Astrocyte of the cerebellum (primary cell): ENCODE measurements at regions not wholly inside any gene's neighbourhood (a gene's known extent, or its start where the extent isn't known, plus 50 kb on each side); places are given as distances from the start of the nearest gene placed in this dataset.

Experiments
- DNase-seq: peaks from one replicate; pipeline ENCODE4 v3.0.0-alpha.2; 2011; ENCODE audit warnings: low read depth
- H3K4me3 ChIP-seq: 2 replicates; pipeline ENCODE4 v1.5.1; 2011; ENCODE audit warnings: mild to moderate bottlenecking, low read depth, low read length, moderate library complexity
- in situ Hi-C: cut with HindIII; loops from 2 replicates; pipeline ENCODE4 v1.10.0; 2017; ENCODE audit warnings: low sequenced_read_pairs
- TF ChIP-seq, protein P1 (sequence below): IDR thresholded peaks from 2 replicates; pipeline ENCODE4 v1.5.1; 2012; ENCODE audit warnings: low read length, low read depth, moderate library complexity, mild to moderate bottlenecking; ENCODE audit errors: missing control alignments

DNA sequence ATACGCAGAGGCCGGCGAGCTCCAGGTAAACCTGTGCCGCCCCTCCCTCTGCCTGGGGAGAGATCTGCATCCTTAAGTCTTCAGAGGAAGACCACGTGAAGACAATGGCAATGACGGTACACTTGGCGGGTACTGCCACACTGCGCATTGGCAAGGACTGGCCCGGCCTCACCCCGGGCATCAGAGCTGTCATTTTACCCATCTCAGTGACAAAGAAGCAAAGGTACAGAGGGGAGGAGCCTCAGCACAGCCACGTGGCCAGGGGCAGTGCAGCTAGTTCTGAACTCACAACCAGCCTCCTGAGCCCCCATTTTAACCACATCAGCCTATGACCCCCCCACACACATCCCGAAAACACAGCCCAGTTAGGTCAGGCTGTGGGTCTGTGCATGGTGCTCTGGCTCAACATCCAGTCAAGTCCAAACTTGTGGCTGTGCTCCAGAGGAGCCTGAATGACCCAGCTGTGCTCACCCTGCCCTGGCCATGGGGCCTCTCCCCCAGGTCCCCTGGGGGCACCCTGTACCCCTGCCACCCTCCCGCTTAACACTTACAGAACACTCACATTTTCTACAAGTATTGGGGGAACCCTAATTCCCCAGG is 80.6 kb downstream of the C16orf95 start:
- no peak overlapping the region for H3K4me3 ChIP-seq
- in situ Hi-C loops: loop anchor here (10.0 kb wide), 1 partner anchor 542 kb away; no protein-coding TSS in a partner anchor
- TF ChIP-seq, protein P1, sequence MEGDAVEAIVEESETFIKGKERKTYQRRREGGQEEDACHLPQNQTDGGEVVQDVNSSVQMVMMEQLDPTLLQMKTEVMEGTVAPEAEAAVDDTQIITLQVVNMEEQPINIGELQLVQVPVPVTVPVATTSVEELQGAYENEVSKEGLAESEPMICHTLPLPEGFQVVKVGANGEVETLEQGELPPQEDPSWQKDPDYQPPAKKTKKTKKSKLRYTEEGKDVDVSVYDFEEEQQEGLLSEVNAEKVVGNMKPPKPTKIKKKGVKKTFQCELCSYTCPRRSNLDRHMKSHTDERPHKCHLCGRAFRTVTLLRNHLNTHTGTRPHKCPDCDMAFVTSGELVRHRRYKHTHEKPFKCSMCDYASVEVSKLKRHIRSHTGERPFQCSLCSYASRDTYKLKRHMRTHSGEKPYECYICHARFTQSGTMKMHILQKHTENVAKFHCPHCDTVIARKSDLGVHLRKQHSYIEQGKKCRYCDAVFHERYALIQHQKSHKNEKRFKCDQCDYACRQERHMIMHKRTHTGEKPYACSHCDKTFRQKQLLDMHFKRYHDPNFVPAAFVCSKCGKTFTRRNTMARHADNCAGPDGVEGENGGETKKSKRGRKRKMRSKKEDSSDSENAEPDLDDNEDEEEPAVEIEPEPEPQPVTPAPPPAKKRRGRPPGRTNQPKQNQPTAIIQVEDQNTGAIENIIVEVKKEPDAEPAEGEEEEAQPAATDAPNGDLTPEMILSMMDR: no peak
- no peak for DNase-seq

DNA sequence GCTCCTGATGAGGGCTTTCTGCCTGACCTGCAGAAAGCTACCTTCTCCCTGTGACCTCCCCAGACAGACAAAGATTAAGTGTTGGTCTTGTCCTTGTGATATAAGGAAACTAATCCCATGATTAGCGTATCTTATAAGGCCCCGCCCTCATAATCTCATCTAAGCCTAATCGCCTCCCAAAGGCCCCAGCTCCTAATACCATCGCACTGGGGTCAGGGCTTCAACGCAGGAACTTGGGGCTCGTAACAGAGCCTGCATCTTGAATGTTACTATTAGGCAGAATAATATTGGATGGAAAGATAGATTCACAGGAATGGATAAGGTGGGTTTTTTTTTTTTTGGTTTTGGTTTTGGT is 78.9 kb downstream of the C16orf95 start:
- in situ Hi-C loops: loop anchor here (10.0 kb wide), 1 partner anchor 544 kb away; no protein-coding TSS in a partner anchor
- H3K4me3 ChIP-seq: no peak overlapping the region
- no peak for DNase-seq
- TF ChIP-seq, protein P1: no peak

DNA sequence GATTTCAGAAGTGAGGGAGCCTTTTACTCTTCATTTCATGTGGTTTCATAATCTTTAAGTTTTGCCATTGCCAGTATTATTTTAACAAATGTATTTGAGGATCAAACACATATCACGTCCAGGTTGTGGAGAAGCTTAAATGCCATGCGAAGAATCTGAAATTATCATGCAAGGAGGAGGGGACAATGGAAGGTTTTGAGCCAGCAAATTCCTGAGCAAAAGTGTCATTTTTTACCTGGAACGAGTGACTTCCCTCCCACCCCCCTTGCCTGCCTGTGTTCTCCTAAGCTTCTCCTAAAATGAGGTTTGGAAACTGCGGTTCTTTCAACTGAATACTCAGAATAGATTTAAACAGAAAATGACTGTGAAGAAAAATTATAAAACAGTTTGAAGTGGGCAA is 77.6 kb downstream of the C16orf95 start:
- in situ Hi-C loops: loop anchor here (10.0 kb wide), 1 partner anchor 545 kb away; no protein-coding TSS in a partner anchor
- no peak for DNase-seq
- TF ChIP-seq, protein P1: no peak
- no peak overlapping the region for H3K4me3 ChIP-seq

DNA sequence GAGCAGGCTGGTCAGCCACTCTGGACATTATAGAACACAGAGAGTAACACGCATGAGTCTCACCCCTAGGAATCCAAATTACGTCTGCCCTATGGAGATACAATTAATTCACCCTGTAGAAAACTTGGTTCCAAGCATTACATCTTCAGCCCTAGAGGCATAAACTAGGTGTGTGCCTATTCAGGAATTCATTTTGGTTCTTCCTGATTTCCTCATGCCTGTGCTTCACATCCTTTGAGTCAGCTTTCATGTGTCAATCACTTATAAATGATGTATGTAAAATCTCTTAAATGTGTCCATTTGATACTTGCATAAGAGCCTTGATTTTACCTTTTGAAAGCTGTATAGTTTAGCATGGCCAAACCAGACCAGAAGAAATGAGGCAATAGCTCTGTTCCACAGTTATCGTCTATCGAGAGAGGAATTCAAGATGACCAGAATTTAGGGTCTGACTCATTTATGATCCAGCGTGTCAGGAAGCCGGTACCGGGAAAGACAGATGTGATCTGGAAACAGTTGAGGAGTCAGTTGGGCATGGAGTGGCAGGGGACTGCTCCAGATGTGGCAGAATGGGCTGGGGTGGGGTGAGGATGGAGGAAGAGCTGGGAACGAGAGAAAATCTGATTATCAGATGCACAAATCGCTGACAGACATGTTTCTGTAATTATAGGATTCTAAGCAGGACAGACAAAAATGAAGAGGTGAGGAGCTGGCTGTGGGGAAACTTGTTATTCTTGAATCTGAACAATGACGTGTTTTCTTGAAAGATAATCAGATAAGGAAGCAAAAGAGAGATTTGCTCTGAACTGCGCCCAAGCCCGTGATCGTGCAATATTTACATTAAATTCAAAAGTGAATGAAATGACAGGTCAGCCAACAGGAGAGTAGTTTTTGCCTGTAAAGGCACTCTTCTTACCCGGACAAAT is 76.7 kb downstream of the C16orf95 start:
- no peak for DNase-seq
- in situ Hi-C loops: no loop called here
- no peak overlapping the region for H3K4me3 ChIP-seq
- TF ChIP-seq, protein P1: no peak

DNA sequence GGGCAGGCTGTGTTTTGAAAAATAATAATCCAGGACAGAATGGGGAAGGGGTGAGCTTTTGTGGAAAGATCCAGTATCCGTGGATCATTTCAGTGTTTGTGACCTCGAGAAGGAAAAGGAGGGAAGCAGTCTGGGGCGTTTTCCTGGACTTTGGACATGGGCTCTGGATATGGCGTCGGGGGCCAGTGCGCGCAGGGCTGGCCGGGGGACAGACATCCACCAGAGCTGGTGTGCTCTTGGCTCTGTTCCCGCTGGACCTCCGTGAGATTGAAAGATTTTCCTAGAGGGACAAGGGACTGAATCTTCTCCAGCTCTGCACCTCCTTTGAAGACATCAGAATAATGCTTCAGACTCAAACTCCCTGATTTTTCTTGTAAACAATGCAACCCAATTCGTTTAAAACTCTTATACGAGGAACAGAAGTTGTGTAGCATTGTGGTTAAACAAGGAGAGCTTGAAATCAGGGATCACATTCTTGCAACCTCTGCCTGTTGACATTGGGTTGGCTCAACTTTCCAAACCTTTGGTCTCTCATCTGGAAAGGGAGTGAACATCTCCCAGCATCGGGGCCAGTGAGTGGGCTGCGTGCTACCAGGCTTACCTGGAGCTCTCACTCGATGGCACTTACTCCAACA is 75.9 kb downstream of the C16orf95 start:
- no peak overlapping the region for H3K4me3 ChIP-seq
- in situ Hi-C loops: no loop called here
- DNase-seq: no peak
- TF ChIP-seq, protein P1: no peak

DNA sequence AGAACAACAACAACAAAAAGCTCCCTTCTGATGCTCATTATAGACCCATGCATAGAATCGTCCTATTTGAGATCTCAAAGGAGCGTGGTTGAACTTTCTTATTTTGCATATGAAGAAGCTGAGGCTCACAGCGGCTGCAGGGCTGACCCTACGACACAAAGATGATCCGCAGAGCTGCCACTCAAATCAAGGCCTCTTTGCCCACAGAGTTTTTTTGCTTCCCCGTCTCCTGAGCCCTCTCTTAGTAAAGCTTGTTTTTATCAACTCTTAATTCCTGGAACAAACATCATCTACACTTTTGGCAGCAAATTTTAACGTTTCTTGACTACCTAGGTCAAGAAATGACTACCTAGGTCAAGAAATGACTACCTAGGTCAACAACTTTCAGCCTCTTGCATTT is 73.7 kb downstream of the C16orf95 start:
- in situ Hi-C loops: no loop called here
- TF ChIP-seq, protein P1: no peak
- no peak overlapping the region for H3K4me3 ChIP-seq
- DNase-seq: no peak
